CD4-positive, alpha-beta T cell treated with Interferon alpha-2 for 1 hour (primary cell): ENCODE measurements at regions not wholly inside any gene's neighbourhood (a gene's known extent, or its start where the extent isn't known, plus 50 kb on each side); places are given as distances from the start of the nearest gene placed in this dataset.

Source experiments
- DNase-seq, 2 donors: peaks; one replicate each; pipeline ENCODE4 v3.0.0-alpha.2; 2020 to 2022

- no peak for DNase-seq
Observed at GRCh38 chr6:114605656-114606055, 262.8 kb upstream of the HS3ST5 start.

GRCh38 chr6:114600381-114600780 is 257.6 kb upstream of the HS3ST5 start:
- no peak for DNase-seq

- no peak for DNase-seq
Observed at GRCh38 chr6:114595591-114595990, 252.8 kb upstream of the HS3ST5 start.

- DNase-seq: no peak
Observed at GRCh38 chr6:114595186-114595585, 252.4 kb upstream of the HS3ST5 start.

GRCh38 chr6:114592506-114592905 is 249.7 kb upstream of the HS3ST5 start:
- no peak for DNase-seq

GRCh38 chr6:114588726-114589125 is 245.9 kb upstream of the HS3ST5 start:
- DNase-seq: no peak

GRCh38 chr6:114586298-114586697 is 243.5 kb upstream of the HS3ST5 start:
- no peak for DNase-seq

GRCh38 chr6:114581293-114581692 is 238.5 kb upstream of the HS3ST5 start:
- DNase-seq: no peak

GRCh38 chr6:114580882-114581281 is 238.1 kb upstream of the HS3ST5 start:
- no peak for DNase-seq

GRCh38 chr6:114579486-114579885 is 236.7 kb upstream of the HS3ST5 start:
- no peak for DNase-seq

- no peak for DNase-seq
Observed at GRCh38 chr6:114577109-114577508, 234.3 kb upstream of the HS3ST5 start.

- no peak for DNase-seq
Observed at GRCh38 chr6:114576330-114576729, 233.5 kb upstream of the HS3ST5 start.

GRCh38 chr6:114569669-114570068 is 226.8 kb upstream of the HS3ST5 start:
- no peak for DNase-seq

- no peak for DNase-seq
Observed at GRCh38 chr6:114564302-114564933, 221.6 kb upstream of the HS3ST5 start.

GRCh38 chr6:114559419-114559818 is 216.6 kb upstream of the HS3ST5 start:
- no peak for DNase-seq

- DNase-seq: no peak
Observed at GRCh38 chr6:114558153-114558552, 215.3 kb upstream of the HS3ST5 start.

- DNase-seq: no peak
Observed at GRCh38 chr6:114556846-114557488, 214.1 kb upstream of the HS3ST5 start.

GRCh38 chr6:114550316-114550715 is 207.5 kb upstream of the HS3ST5 start:
- DNase-seq: no peak

GRCh38 chr6:114543696-114544095 is 200.9 kb upstream of the HS3ST5 start:
- DNase-seq: no peak

GRCh38 chr6:114541794-114542193 is 199.0 kb upstream of the HS3ST5 start:
- DNase-seq: no peak

GRCh38 chr6:114537977-114538376 is 195.2 kb upstream of the HS3ST5 start:
- DNase-seq: no peak

GRCh38 chr6:114534813-114535212 is 192.0 kb upstream of the HS3ST5 start:
- no peak for DNase-seq

GRCh38 chr6:114524081-114524480 is 181.3 kb upstream of the HS3ST5 start:
- DNase-seq: no peak

GRCh38 chr6:114523508-114523907 is 180.7 kb upstream of the HS3ST5 start:
- DNase-seq: no peak

GRCh38 chr6:114521926-114522325 is 179.1 kb upstream of the HS3ST5 start:
- no peak for DNase-seq
